Brain microvascular endothelial cell (primary cell): ENCODE measurements at regions not wholly inside any gene's neighbourhood (a gene's known extent, or its start where the extent isn't known, plus 50 kb on each side); places are given as distances from the start of the nearest gene placed in this dataset.

Experiments
- DNase-seq: peaks from one replicate; pipeline ENCODE4 v3.0.0-alpha.2; 2020
- H3K27ac ChIP-seq: fragments of 250-450 bp; sonication (Bioruptor Pico); 2 replicates; pipeline ENCODE4 v1.5.1; 2020; ENCODE audit warnings: mild to moderate bottlenecking, moderate library complexity
- H3K27me3 ChIP-seq: fragments of 250-450 bp; sonication (Bioruptor Pico); replicated peaks from 2 replicates; pipeline ENCODE4 v1.5.1; 2020; ENCODE audit warnings: mild to moderate bottlenecking
- H3K36me3 ChIP-seq: fragments of 250-450 bp; sonication (Bioruptor Pico); replicated peaks from 2 replicates; pipeline ENCODE4 v1.5.1; 2020; ENCODE audit warnings: mild to moderate bottlenecking
- H3K4me3 ChIP-seq: 2 replicates; pipeline ENCODE4 v1.5.1; 2011; ENCODE audit warnings: low read depth, mild to moderate bottlenecking, control low read depth, low read length, moderate library complexity
- CTCF ChIP-seq: IDR thresholded peaks from 2 replicates; pipeline ENCODE4 v1.5.1; 2011; ENCODE audit warnings: low read depth, mild to moderate bottlenecking, moderate library complexity, low read length, control low read depth, inconsistent platforms; ENCODE audit errors: missing control alignments
- in situ Hi-C: cut with HindIII; loops from 2 replicates; pipeline ENCODE4 v1.10.0; 2017; ENCODE audit warnings: low sequenced_read_pairs, low pct_ligation_motif_present

DNA sequence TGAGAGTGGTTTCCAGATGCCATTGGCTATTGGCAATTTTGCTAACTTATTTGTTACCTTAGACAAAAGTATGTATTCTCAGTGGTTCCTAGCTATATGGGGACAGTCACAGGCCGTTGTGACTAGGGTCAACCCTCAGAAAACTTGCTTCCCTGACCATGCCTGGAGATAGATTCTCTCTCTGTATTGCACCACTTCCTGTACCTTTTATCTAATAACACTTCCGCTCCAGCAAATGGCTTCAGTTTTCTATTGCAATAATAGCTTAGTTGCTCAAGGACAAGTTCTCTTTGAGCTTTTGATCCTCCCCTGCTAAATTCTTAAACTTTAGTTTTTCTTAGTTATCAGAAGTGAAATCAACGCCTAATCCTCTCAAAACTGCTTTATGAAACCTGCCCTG is 338.0 kb downstream of the RMST start:
- no peaks in the 10 kb centered on the region for H3K27me3 ChIP-seq
- H3K27ac ChIP-seq: no peak overlapping the region
- in situ Hi-C loops: no loop called here
- H3K36me3 ChIP-seq: no peaks in the 10 kb centered on the region
- no peak for DNase-seq
- no peak overlapping the region for H3K4me3 ChIP-seq
- TF ChIP-seq CTCF: no peak

DNA sequence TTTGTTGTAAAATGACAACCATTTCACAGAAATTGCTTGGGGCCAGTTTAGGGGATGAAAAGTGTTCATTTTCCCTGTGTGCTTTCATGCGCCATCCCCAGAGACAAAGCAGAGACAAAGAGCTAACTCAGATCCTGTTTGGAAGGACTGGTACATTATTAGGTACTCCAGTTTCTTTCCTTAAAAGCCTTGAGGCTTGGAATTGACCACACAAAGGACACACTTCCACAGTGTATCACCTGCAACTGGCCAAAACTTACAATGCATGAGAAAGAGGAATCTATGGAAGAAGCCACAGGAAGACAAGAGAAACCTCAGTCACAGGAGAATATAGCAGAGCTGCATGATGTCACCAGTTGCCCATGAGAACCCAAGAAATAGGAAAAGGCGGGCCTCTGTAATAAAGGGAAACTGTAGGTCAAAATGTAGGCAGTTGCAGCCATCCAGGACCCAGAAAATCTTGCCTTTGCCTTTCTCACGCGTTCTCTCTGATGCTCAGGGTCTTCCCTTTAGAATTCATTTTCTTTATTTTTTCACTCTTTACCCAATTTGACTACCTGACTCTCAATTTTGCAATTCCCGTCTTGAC is 339.0 kb downstream of the RMST start:
- Histone ChIP-seq H3K36me3 (no peaks in the 10 kb centered on the region), H3K4me3 (no peak overlapping the region), H3K27me3 (no peaks in the 10 kb centered on the region), H3K27ac (no peak overlapping the region)
- in situ Hi-C loops: no loop called here
- TF ChIP-seq CTCF: no peak
- DNase-seq: no peak

DNA sequence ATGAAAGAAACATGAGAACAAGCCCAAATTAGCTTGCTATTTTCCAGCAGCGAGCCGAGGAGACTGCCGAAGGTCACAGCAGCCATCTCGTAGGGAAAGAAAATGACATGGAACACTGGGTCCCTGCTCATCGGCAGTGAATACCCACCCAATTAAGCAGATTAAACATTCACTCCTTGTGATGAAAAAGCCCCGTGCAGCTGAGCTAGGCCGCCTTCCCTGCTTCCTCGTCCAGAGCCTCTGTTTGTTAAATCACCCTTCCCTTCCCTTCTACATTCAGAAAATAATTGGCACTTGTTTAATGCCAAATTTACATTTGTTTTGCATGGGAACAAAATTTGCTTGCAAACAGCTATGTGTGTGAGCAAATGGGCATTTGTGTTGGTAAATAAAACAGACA is 342.5 kb downstream of the RMST start:
- H3K27me3 ChIP-seq: no peaks in the 10 kb centered on the region
- H3K27ac ChIP-seq: no peak overlapping the region
- TF ChIP-seq CTCF: no peak
- no peak for DNase-seq
- no peaks in the 10 kb centered on the region for H3K36me3 ChIP-seq
- no peak overlapping the region for H3K4me3 ChIP-seq
- in situ Hi-C loops: no loop called here

GRCh38 chr12:97813301-97813700 is 350.7 kb downstream of the RMST start:
- H3K27me3 ChIP-seq: no peaks in the 10 kb centered on the region
- DNase-seq: no peak
- in situ Hi-C loops: no loop called here
- H3K27ac ChIP-seq: no peak overlapping the region
- H3K4me3 ChIP-seq: no peak overlapping the region
- no peaks in the 10 kb centered on the region for H3K36me3 ChIP-seq
- no peak for TF ChIP-seq CTCF

DNA sequence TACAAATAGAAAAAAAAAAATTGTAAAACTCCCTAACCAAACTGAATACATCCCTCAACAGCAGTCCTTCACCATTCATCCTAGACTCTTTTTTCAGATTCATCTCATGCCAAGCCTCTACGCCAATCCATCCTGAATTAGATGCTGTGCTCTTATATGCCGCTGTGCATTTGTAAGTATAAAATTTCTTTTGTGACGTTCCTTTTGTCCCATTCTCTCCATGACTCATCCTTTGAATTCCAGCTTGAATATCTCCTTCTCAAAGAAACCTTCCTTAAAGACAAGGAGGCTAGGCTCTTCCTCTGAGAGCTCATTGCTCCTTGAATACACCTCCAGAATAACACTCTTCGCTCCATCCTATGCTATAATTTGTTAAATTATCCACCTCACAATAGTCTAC is 359.2 kb downstream of the RMST start:
- no peak for TF ChIP-seq CTCF
- in situ Hi-C loops: no loop called here
- DNase-seq: no peak
- Histone ChIP-seq H3K4me3 (no peak overlapping the region), H3K36me3 (no peaks in the 10 kb centered on the region), H3K27ac (no peak overlapping the region), H3K27me3 (no peaks in the 10 kb centered on the region)

DNA sequence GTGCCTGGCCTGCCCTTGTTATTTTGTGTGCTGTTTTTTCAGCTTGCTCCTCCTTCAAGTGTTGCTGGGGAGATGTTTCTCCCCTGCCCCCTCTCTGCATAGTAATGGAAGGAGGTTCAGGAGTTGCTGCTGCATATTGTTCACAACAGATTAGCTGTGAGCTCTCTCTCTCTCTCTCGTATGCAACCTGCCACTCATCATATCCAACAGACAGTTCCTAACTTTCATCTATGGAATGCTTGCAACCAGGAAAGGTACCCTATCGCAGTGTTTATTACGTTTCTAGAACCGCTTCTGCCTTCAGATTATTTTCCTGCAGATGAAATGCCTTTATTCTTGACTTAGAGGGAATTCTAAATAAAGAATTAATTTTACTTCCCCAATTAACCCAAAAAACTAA is 372.9 kb downstream of the RMST start:
- DNase-seq: no peak
- in situ Hi-C loops: no loop called here
- Histone ChIP-seq H3K36me3 (no peaks in the 10 kb centered on the region), H3K27ac (no peak overlapping the region), H3K27me3 (no peaks in the 10 kb centered on the region), H3K4me3 (no peak overlapping the region)
- TF ChIP-seq CTCF: no peak
